Mucosa of rectum (tissue), 2 donors: ENCODE measurements at regions not wholly inside any gene's neighbourhood (a gene's known extent, or its start where the extent isn't known, plus 50 kb on each side); places are given as distances from the start of the nearest gene placed in this dataset.

Experiments used
- H3K27ac ChIP-seq, 2 donors: one replicate each; pipeline ENCODE4 v1.7.0; 2013; ENCODE audit warnings: inconsistent platforms in 2 of 2, low read depth in 2 of 2, low read length in 2 of 2
- H3K27me3 ChIP-seq, 2 donors: one replicate each; pipeline ENCODE4 v1.7.0; 2013; ENCODE audit warnings: low read length in 2 of 2; ENCODE audit not compliant: control insufficient read depth in 2 of 2, insufficient read depth in 2 of 2
- H3K36me3 ChIP-seq, 2 donors: one replicate each; pipeline ENCODE4 v1.7.0; 2013; ENCODE audit warnings: low read length in 2 of 2; ENCODE audit not compliant: control insufficient read depth in 2 of 2, insufficient read depth in 2 of 2
- H3K4me1 ChIP-seq, 2 donors: one replicate each; pipeline ENCODE4 v1.7.0; 2013; ENCODE audit warnings: low read length in 2 of 2, mild to moderate bottlenecking in 1 of 2; ENCODE audit not compliant: control insufficient read depth in 2 of 2, insufficient read depth in 2 of 2
- H3K4me3 ChIP-seq, 2 donors: one replicate each; pipeline ENCODE4 v1.7.0; 2013; ENCODE audit warnings: low read length in 2 of 2
- H3K9ac ChIP-seq, 2 donors: one replicate each; pipeline ENCODE4 v1.7.0; 2013; ENCODE audit warnings: low read length in 2 of 2, low read depth in 1 of 2, mild to moderate bottlenecking in 1 of 2
- H3K9me3 ChIP-seq, 2 donors: one replicate each; pipeline ENCODE4 v1.7.0; 2013; ENCODE audit warnings: low read length in 2 of 2; ENCODE audit not compliant: control insufficient read depth in 2 of 2
- donor health status: healthy.
- donor health status: Normal muscosa, but diverticular disease.

DNA sequence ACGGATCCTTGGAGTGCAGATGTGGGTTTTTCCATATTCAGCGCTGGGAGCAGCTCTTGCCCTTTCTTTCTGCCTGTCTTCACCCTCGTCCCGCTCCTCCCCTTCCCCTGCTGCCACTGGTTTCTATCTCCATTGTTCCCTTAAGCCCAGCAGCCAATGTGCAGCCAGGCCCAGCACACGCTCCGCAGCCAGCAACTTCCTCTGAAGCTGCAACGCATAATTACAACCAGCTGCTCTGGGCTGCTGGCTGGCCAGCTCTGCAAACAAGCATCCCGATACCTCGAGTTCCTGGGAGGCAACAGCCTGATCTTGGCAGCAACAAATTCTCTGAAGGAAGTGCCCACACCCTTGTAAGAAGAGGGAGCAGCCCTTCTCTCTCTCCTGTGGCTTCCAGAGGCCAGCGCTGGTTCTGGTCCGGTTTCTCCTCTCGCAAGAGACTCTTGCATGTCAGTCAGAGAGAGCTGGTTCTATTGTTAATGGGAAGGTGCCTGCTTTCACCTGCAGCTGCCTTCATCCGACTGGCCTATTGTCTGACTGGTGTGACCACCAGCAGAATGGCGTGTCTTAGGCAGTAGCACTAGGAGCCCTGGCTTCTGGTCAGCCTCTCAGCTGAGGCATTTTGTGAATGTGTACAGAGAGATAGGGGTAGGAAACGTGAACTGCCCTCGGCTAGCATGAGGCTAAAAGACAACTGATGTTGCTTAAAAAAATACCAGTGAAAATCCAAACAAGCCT is 83.8 kb upstream of the MAML3 start:
- H3K4me3 ChIP-seq, result peak overlapping the region; percentile 37 to 53
- peak overlapping the region; percentile 38 to 55 for H3K9ac ChIP-seq
- H3K9me3 ChIP-seq, result no peaks in the 10 kb centered on the region
- peak overlapping the region; percentile 80 to 87 for H3K27ac ChIP-seq
- H3K4me1 ChIP-seq, result peaks cover 32 to 37% of the 10 kb centered on the region in 2 donors
- no peaks in the 10 kb centered on the region for H3K36me3 ChIP-seq
- no peaks in the 10 kb centered on the region for H3K27me3 ChIP-seq

DNA sequence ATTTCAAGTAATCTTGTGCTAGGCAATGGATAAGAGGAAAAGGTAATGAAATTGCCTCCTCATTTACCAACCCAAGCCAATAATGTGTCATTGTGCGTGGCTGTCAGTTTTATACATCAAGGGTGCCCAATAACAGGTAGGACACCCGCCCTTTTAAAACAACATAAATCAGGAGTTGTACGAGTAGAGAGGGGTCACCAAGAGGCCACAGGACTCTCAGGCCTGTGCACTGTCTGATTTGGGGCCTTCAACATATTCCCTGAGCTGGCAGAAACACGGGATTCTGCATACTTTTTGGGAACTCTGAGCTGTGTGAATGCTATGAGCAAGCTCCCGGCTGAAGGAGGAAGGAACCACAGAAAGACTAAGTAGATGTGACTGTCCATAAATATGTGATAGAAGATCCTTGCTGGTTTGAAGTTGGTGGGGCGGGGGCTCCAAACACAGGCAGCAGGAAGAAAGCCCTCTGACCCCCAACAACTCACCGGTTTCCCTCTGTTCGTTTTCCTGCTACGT is 82.7 kb upstream of the MAML3 start:
- Histone ChIP-seq H3K9me3 (no peaks in the 10 kb centered on the region), H3K4me1 (peaks cover 24 to 30% of the 10 kb centered on the region in 2 donors), H3K36me3 (no peaks in the 10 kb centered on the region), H3K27ac (peak overlapping the region; percentile 43 to 80), H3K4me3 (no peak overlapping the region), H3K27me3 (no peaks in the 10 kb centered on the region), H3K9ac (no peak overlapping the region)

DNA sequence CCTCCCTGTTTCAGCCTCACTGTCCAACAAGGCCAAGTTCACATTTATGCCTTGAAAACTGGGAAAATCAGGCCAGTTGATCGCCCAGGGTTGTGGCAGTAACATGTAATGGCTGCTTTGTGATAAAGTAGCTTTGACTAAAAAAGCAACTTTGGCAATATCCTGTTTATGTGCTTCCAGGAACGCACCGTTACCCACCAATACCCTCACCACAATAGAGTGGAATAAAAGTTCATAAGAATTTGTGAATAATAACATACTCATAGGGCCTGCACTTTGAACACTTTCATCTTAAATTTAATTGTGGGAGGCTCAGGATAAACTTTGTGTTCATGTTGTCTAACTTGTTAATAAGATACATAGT is 80.7 kb upstream of the MAML3 start:
- Histone ChIP-seq H3K9ac (no peak overlapping the region), H3K27ac (no peak overlapping the region), H3K4me1 (peaks cover 24 to 32% of the 10 kb centered on the region in 2 donors), H3K9me3 (no peaks in the 10 kb centered on the region), H3K27me3 (no peaks in the 10 kb centered on the region), H3K4me3 (no peak overlapping the region), H3K36me3 (no peaks in the 10 kb centered on the region)

- Histone ChIP-seq H3K9me3 (no peaks in the 10 kb centered on the region), H3K27ac (no peak overlapping the region), H3K4me3 (no peak overlapping the region), H3K4me1 (peaks cover 24 to 34% of the 10 kb centered on the region in 2 donors), H3K27me3 (no peaks in the 10 kb centered on the region), H3K36me3 (no peaks in the 10 kb centered on the region), H3K9ac (no peak overlapping the region)
Measured at GRCh38 chr4:140233791-140234696, 80.1 kb upstream of the MAML3 start.

DNA sequence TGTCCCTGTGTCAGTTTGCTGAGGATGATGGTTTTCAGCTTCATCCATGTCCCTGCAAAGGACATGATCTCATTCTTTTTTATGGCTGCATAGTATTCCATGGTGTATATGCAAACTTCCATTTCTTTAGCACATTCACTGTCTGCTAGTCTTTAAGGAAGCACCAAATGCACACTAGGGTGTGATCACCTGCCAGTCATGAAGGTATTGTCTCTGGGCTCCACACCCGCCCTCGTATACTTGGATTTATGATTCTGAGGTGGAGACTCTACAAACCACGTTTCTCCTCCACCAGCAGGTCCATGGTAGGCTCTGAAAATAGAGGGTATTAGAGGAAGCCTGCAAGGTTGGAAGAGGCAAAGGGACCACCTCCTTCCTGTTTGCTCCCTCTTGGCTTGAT is 75.9 kb upstream of the MAML3 start:
- peaks cover 0 to 7% of the 10 kb centered on the region in 2 donors for H3K4me1 ChIP-seq
- no peaks in the 10 kb centered on the region for H3K36me3 ChIP-seq
- H3K9me3 ChIP-seq, result no peaks in the 10 kb centered on the region
- no peaks in the 10 kb centered on the region for H3K27me3 ChIP-seq
- H3K9ac ChIP-seq, result no peak overlapping the region
- H3K4me3 ChIP-seq, result no peak overlapping the region
- H3K27ac ChIP-seq, result peak overlapping the region in 1 of 2 donors; percentile 18

- no peaks in the 10 kb centered on the region for H3K36me3 ChIP-seq
- H3K4me3 ChIP-seq, result no peak overlapping the region
- no peaks in the 10 kb centered on the region for H3K27me3 ChIP-seq
- H3K27ac ChIP-seq, result no peak overlapping the region
- H3K4me1 ChIP-seq, result peaks cover 0 to 7% of the 10 kb centered on the region in 2 donors
- no peaks in the 10 kb centered on the region for H3K9me3 ChIP-seq
- no peak overlapping the region for H3K9ac ChIP-seq
Measured at GRCh38 chr4:140227286-140227685, 73.3 kb upstream of the MAML3 start.

DNA sequence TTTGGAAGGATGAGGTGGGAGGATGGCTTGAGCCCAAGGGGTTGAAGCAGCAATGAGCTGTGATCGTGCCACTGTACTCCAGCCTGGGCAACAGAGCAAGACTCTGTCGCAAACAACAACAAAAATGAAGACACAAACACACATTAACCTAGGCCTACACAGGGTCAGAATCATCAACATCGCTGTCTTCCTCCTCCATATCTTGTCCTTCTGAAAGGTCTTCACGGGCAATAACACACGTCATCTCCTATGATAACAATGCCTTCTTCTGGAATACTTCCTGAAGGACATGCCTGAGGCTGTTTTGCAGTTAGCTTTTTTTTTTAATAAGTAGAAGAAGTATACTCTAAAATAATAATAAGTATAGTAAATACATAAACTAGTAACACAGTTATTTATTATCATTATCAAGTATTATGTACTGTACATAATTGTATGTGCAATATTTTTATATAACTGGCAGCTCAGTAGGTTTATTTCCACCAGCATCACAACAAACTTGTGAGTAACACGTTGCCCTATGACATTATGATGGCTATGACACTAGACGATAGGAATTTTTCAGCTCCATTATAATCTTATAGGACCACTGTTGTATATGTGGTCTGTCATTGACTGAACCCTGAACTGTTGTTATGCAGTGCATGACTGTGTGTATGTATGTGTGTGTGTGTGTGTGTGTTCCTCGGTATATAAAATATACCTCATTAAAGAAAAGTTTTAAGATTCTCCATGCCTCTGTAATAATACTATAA is 69.2 kb upstream of the MAML3 start:
- no peaks in the 10 kb centered on the region for H3K4me1 ChIP-seq
- H3K27ac ChIP-seq, result no peak overlapping the region
- H3K9ac ChIP-seq, result no peak overlapping the region
- H3K36me3 ChIP-seq, result no peaks in the 10 kb centered on the region
- H3K4me3 ChIP-seq, result no peak overlapping the region
- no peaks in the 10 kb centered on the region for H3K27me3 ChIP-seq
- no peaks in the 10 kb centered on the region for H3K9me3 ChIP-seq

GRCh38 chr4:140222171-140222570 is 68.2 kb upstream of the MAML3 start:
- H3K36me3 ChIP-seq, result no peaks in the 10 kb centered on the region
- H3K9ac ChIP-seq, result no peak overlapping the region
- H3K9me3 ChIP-seq, result no peaks in the 10 kb centered on the region
- H3K4me3 ChIP-seq, result no peak overlapping the region
- H3K4me1 ChIP-seq, result no peaks in the 10 kb centered on the region
- H3K27ac ChIP-seq, result no peak overlapping the region
- no peaks in the 10 kb centered on the region for H3K27me3 ChIP-seq

DNA sequence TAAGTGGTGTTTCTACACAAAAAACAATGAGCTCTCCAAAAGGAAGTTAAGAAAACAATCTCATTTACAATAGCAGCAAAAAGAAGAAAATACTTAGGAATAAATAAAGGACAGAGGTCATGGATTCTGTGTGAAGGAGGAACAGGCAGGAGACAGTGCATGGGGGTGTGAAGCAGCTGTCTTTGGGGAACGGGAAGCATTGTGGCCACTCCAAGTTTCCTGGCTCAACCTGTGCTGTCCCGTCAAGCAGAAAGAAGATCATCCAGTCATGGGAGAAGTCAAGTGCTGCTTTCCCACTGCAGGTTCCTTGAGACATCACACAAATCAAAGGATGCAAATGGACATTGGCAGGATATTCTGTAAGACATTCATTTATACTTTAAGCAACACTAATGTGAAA is 66.1 kb upstream of the MAML3 start:
- H3K27ac ChIP-seq, result no peak overlapping the region
- H3K36me3 ChIP-seq, result no peaks in the 10 kb centered on the region
- no peaks in the 10 kb centered on the region for H3K4me1 ChIP-seq
- H3K27me3 ChIP-seq, result no peaks in the 10 kb centered on the region
- H3K4me3 ChIP-seq, result no peak overlapping the region
- H3K9me3 ChIP-seq, result no peaks in the 10 kb centered on the region
- H3K9ac ChIP-seq, result no peak overlapping the region
